ENCODE measurements at regions not wholly inside any gene's neighbourhood (a gene's known extent, or its start where the extent isn't known, plus 50 kb on each side); places are given as distances from the start of the nearest gene placed in this dataset.
"Not testable (repeated sequence)": the region's sequence is repeated elsewhere in the genome, so short reads cannot be mapped to it uniquely, and the experiment has no call there.

DNA sequence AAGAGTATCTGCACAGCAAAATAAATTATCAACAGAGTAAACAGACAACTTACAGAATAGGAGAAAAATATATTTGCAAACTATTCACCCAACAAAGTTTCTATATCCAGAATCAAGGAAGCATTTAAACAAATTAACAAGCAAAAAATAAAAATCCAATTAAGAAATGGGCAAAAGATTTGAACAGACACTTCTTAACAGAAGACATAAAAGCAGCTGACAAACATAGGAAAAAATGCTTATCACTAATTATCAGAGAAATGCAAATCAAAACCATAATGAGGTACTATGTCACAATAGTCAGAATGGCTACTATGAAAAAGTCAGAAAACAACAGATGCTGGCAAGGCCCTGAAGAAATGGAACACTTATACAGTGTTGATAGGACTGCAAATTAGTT, 434.2 kb upstream of the ADGRB3 start:
- H3K27me3 ChIP-seq (replicated peaks) = no peaks in the 10 kb centered on the region
- DNase-seq = no peak
- H3K4me3 ChIP-seq (ENCODE audit: low read depth, low read length) = no peak overlapping the region
- in situ Hi-C loops (cut with HindIII; ENCODE audit: low pct_ligation_motif_present, low sequenced_read_pairs) = no loop called here
- no peak overlapping the region for H3K27ac ChIP-seq
- no peaks in the 10 kb centered on the region for H3K36me3 ChIP-seq (replicated peaks)
- TF ChIP-seq, protein P1, sequence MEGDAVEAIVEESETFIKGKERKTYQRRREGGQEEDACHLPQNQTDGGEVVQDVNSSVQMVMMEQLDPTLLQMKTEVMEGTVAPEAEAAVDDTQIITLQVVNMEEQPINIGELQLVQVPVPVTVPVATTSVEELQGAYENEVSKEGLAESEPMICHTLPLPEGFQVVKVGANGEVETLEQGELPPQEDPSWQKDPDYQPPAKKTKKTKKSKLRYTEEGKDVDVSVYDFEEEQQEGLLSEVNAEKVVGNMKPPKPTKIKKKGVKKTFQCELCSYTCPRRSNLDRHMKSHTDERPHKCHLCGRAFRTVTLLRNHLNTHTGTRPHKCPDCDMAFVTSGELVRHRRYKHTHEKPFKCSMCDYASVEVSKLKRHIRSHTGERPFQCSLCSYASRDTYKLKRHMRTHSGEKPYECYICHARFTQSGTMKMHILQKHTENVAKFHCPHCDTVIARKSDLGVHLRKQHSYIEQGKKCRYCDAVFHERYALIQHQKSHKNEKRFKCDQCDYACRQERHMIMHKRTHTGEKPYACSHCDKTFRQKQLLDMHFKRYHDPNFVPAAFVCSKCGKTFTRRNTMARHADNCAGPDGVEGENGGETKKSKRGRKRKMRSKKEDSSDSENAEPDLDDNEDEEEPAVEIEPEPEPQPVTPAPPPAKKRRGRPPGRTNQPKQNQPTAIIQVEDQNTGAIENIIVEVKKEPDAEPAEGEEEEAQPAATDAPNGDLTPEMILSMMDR (IDR thresholded peaks at IDR 0.05; ENCODE audit: low read depth, low read length, missing control alignments) = no peak

DNA sequence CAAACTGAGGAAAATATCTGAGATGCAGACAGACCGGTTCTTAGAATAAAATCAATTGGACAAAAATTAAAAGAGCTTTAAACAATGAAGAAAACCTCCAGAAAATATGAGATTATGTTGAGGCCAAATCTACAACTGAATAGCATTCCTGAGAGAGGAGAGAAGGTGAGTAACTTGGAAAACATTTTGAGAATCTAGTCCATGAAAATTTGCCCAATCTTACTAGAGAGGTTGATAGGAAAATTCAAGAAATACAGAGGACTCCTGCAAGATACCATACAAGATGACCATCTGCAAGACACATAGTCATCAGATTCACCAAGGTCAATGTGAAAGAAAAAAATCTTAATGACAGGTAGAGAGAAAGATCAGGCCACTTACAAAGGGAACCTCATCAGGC, 437.7 kb upstream of the ADGRB3 start:
- no peaks in the 10 kb centered on the region for H3K36me3 ChIP-seq (replicated peaks)
- no peak overlapping the region for H3K4me3 ChIP-seq (ENCODE audit: low read depth, low read length)
- in situ Hi-C loops (cut with HindIII; ENCODE audit: low pct_ligation_motif_present, low sequenced_read_pairs) = no loop called here
- TF ChIP-seq, protein P1 (IDR thresholded peaks at IDR 0.05; ENCODE audit: low read depth, low read length, missing control alignments) = no peak
- no peaks in the 10 kb centered on the region for H3K27me3 ChIP-seq (replicated peaks)
- no peak overlapping the region for H3K27ac ChIP-seq
- no peak for DNase-seq

DNA sequence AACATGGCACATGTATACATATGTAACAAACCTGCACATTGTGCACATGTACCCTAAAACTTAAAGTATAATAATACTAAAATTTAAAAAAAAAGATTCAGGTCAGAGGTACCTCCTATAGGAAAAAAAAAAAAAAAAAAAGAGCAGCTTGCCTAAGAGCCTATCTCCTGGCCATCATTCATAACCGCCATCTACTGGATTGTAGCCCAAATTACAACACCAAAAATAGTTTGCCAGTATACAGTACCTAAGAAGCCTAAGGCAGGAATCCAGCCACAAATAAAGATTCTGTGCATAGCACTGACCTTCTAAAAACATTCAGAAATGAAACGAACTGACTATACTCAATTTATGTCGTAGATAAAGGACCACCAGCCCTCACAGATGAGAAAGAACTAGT, 438.4 kb upstream of the ADGRB3 start:
- Histone ChIP-seq H3K27ac (no peak overlapping the region), H3K27me3 (replicated peaks) (no peaks in the 10 kb centered on the region), H3K4me3 (ENCODE audit: low read depth, low read length) (no peak overlapping the region), H3K36me3 (replicated peaks) (no peaks in the 10 kb centered on the region)
- DNase-seq = peak; percentile 28
- TF ChIP-seq, protein P1 (IDR thresholded peaks at IDR 0.05; ENCODE audit: low read depth, low read length, missing control alignments) = peak; percentile 39
- in situ Hi-C loops (cut with HindIII; ENCODE audit: low pct_ligation_motif_present, low sequenced_read_pairs) = no loop called here

DNA sequence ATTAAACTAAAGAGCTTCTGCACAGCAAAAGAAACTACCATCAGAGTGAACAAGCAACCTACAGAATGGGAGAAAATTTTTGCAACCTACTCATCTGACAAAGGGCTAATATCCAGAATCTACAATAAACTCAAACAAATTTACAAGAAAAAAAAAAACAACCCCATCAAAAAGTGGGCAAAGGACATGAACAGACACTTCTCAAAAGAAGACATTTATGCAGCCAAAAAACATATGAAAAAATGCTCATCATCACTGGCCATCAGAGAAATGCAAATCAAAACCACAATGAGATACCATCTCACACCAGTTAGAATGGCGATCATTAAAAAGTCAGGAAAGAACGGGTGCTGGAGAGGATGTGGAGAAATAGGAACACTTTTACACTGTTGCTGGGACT, 439.3 kb upstream of the ADGRB3 start:
- H3K4me3 ChIP-seq (ENCODE audit: low read depth, low read length); H3K27me3 ChIP-seq (replicated peaks); DNase-seq; in situ Hi-C loops (cut with HindIII; ENCODE audit: low pct_ligation_motif_present, low sequenced_read_pairs); H3K27ac ChIP-seq; H3K36me3 ChIP-seq (replicated peaks): not testable (repeated sequence)

DNA sequence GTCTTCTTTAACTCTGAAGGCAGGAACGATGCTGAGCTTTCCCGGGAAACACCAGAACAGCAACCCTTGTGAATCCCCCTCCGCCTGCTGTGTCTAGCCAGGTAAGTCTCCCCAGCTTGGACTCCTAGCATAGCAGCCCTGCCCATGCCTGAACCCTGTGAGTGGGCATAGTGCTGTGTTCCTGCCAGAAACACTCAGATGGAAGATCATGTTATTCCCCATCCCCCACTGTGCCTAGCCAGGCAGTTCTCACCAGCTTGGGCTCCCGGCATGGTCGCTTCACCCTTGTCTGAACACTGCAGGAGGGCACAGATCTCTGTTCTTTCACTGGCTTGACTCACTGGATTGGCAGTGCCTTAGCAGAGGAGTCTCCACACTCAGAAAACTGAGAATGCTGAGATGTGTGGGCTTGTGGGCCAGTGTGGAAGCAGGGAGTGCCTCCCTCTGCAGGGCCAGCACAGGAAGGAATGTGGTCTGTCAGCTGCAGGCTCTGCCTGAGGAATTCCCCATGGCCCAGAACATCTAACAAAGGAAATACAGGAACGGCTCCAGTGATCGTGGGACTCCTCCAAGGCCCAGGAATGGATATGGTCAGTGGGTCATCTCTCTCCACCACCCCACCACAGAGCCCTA, 440.1 kb upstream of the ADGRB3 start:
- Histone ChIP-seq H3K36me3 (replicated peaks) (no peaks in the 10 kb centered on the region), H3K4me3 (ENCODE audit: low read depth, low read length) (no peak overlapping the region), H3K27ac (no peak overlapping the region), H3K27me3 (replicated peaks) (no peaks in the 10 kb centered on the region)
- in situ Hi-C loops (cut with HindIII; ENCODE audit: low pct_ligation_motif_present, low sequenced_read_pairs) = no loop called here
- TF ChIP-seq, protein P1 (IDR thresholded peaks at IDR 0.05; ENCODE audit: low read depth, low read length, missing control alignments) = no peak
- no peak for DNase-seq

DNA sequence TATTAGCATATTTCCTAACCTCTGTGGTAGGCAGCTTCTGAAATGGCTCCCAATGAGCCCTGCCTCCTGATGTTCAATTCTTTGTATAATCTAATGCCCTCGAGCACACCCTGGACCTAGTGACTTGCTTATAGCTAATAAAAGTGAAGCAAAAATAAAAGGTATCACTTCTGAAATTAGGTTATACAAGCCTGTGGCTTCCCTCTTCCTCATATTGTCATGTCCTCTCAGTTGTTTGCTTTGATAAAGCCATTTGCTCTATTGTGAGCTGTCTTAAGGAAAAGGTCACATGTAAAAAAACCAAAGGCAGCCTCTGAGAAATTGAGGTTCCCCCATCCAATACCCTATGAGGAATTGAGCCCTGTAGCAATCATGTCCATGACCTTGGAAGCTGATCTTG, 442.1 kb upstream of the ADGRB3 start:
- no peak overlapping the region for H3K27ac ChIP-seq
- no peak for DNase-seq
- no peaks in the 10 kb centered on the region for H3K27me3 ChIP-seq (replicated peaks)
- no peaks in the 10 kb centered on the region for H3K36me3 ChIP-seq (replicated peaks)
- in situ Hi-C loops (cut with HindIII; ENCODE audit: low pct_ligation_motif_present, low sequenced_read_pairs) = no loop called here
- H3K4me3 ChIP-seq (ENCODE audit: low read depth, low read length) = no peak overlapping the region
- TF ChIP-seq, protein P1 (IDR thresholded peaks at IDR 0.05; ENCODE audit: low read depth, low read length, missing control alignments) = no peak

Measured in brain microvascular endothelial cell (primary cell).